Renal cortical epithelial cell (primary cell): ENCODE measurements at regions not wholly inside any gene's neighbourhood (a gene's known extent, or its start where the extent isn't known, plus 50 kb on each side); places are given as distances from the start of the nearest gene placed in this dataset.

Experiments used
- DNase-seq: peaks from one replicate; pipeline ENCODE4 v3.0.0-alpha.2; 2011; ENCODE audit warnings: low read depth

DNA sequence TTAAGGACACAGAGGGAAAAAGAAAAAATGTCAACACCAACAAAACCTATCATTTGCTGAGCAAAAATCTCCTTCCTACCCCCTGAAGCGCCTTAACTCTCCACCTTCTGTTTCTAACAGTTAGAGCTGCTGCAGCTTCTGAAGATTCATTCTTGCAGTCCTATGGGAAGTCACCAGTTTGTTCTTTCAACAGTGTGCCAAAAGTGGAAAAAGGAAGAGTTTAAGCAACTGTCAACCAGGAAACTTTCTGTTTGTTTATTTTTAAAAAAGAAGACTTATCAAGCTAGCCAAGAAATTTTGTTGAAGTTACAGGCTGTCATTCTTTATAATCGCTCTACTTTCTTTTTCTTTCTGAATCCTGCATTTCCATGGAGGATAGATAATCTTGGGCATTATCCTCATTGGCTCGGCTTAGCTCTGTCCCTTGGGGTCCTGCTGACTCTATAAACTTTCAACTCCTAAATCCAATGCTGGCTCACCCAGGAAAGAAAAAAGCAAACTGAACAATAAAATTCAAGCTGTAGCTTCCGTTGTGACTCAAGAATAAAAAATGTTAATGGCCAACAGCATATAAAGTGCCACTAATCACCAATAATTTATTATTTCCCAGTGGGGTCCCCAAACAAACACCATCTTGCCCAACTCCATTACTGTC, 172.8 kb upstream of the CITED2 start:
- peak; percentile 79 for DNase-seq

DNA sequence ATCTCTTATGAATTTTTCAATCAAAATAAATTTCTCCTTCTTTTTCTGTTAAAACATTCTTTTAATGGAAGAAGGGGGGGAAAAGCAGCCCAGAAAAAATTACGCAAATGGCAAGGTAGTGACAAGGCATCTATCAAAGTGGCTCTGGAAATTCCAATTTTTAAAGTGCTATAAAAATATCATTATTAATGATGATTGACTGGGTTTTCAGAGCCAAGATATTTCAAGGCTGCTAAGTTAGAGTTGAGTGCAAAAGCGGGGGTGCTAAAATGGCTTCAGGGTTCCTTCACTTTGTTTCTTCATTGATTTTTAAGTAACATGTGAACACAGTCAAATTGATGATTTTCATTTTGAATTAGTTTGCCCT, 171.6 kb upstream of the CITED2 start:
- no peak for DNase-seq

DNA sequence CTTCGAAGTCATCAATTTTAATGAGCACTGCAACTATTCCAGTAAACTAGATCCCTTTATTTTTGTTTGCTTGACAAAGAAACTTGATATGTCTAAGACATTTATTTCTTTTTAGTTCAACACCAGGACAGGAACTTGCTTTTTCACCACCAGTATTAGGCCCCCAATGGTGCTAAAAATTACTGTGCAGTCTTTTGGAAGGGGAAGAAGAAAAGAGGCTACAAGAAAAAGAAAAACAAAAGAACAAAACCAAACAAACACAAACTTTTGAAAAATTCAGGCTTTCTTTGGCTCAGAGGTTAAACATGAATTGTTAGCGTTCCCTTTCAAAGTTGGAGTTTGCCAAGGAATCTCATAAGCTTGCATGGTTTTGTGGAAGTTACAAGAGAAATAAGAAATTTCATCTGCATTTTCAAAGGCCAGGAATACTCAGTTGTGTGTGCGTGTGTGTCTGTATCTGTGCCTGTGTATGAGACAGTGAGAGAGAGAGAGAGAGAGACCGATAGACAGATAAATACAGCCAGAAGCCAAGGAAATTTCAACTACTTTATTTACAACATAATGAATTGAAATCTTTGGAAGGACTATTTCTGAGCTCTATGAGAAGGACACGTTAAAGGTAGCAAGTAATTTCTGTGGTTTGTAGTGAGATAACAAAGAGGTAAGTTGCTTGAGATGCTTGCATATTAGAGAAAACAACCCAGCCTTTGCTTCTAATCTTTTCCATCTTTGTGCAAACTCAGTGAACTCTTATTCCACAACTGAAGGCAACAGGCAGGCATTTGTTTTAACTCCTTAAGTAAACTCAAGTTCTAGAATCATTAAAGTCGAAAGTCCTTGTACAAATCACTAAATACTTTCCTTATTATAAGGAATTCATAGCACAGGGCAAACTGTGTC, 171.0 kb upstream of the CITED2 start:
- no peak for DNase-seq

DNA sequence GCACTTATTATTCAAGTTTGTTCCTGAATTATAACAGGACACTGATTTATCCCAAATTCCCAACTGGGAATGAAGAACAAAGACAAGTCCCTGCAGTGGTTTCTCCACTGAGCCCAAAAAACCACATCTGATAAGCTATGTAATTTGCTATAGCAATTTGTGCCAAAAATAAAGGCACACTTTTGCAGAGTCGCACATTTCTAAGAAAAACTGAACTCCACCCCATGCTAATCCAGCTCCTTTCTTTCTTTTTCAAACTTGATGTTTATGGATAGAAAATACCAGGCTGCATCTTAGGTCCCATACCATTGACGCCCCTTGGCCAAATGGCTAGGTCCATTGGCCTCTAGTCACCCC, 170.2 kb upstream of the CITED2 start:
- DNase-seq: no peak

DNA sequence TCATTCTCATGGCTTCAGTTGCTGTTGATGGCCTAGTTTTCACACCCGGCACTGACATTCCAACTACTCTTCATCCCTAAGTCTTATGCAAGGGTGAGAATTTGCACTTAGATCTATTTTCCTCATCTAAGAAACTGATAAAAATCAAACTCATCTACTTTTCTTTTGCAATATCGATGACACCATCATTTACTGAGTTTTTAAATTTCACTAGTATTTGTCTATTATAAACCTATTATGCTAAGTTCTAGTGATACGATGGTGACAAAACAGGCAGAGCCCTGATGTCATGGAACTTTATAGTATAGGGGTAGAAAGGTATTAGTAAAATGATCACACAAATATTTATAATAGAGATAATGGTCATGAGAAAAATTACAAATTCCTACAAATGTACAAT, 167.9 kb upstream of the CITED2 start:
- no peak for DNase-seq

DNA sequence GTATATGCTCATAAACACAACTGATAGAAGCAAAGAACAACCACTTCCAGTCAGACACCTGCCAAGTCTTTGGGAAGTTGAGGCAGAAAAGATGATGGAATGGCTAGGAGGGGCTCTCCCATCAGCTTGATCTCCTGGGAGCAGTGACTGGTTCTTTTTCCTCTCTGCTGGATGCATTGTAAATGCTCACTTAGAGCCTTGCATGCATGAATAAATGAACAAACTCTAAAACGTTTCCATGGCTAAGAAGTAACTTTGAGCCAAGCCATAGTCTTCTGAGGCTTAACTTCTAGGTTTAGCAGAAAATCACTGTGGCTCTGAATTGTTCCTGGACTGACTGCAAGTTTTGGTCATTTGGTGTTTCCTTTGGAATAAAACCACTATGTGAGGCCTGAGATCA, 166.4 kb upstream of the CITED2 start:
- no peak for DNase-seq

DNA sequence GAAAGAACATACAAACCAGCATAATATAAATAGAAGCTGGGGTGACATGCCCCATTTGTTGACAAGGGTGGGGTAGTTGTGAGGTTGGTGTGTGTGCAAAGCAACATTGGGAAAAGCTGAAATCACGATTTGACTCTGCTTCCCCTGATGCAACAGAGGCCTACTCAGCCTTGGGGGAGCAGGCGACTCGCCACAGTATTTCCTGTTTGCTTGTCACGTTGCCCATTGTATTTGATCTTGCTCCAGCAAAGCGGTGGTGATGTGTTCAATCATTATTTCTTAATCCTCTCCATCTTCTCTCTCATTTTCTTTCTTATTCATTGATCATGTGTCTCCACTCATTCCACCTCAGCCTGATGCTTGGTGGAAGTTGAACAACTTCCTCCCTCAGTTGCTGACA, 165.8 kb upstream of the CITED2 start:
- peak; percentile 82 for DNase-seq

DNA sequence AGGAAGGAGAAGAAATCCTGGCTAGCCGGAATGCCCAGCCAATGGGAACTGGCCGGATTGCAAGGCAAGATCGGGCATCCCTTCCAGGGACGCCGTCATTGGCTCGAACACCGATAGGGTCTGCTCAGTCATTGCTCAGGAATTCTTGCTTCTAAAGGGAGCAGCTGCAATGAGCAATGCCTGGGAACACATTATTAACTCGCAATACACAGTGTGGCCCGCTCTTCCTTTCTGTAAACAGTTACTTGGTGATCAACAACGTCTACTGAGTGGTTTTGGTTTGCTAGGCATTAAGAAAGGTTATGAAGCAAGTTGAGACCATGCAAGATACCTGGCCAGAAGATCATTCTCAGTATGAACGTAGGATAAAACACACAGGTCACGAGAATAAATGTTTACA, 165.4 kb upstream of the CITED2 start:
- DNase-seq: peak; percentile 98

DNA sequence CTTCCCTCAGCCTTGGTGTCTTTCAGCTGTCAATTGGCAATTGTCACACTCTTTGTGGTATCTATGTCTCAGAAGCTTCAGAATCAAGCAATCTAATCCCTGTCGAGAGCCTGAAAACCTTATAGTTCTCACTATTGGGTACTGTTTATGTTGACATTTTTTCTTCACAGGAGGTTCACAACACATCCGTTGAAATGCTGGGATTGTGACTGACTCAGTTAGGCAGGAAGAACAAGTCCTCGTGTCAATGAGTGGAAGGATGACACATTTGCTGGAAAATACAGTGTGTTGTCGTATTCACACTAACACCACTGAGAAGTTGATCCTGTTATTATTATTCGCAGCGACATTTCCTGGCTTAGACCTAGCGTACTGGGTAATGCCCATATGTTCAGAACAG, 163.9 kb upstream of the CITED2 start:
- no peak for DNase-seq

DNA sequence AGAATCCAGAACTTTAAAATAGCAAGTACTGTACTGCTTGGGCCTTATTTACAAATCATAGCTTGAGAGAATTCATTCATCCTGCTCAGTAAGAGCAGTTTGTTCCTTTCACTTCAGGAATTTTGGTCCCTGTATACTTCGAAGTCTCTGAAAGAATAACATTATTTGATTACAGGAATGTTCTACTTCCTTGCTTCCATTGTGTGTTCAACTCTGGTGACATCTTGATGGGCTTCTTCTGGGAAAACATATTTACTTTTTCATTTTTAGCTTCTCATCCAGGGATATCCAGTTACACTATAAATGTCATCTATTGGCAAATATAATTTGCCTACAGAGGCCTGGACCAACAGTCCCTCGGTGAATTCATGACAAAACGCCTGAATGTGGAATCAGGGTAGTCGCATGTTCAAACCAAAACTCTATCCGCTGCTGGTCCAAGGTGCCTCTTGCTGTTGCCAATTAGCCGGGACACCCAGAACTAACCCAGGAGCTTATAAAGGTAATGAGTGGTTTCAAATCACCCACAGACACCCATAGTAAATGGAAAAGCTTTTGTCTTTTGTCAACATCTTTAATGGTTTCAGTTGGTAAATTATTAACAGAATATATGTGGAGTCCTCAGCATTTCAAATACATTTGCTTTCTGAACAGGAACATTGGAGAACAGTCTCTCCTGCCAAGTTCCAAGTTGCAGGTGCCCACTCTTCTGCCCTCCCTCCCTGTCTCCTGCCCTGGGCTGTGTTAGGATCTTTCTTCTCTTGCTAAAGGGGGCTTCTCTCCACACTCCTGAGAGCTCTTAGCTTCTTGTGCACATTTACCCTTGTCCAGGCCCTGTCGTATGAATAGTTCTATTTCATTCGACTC, 162.5 kb upstream of the CITED2 start:
- peak; percentile 97 for DNase-seq

DNA sequence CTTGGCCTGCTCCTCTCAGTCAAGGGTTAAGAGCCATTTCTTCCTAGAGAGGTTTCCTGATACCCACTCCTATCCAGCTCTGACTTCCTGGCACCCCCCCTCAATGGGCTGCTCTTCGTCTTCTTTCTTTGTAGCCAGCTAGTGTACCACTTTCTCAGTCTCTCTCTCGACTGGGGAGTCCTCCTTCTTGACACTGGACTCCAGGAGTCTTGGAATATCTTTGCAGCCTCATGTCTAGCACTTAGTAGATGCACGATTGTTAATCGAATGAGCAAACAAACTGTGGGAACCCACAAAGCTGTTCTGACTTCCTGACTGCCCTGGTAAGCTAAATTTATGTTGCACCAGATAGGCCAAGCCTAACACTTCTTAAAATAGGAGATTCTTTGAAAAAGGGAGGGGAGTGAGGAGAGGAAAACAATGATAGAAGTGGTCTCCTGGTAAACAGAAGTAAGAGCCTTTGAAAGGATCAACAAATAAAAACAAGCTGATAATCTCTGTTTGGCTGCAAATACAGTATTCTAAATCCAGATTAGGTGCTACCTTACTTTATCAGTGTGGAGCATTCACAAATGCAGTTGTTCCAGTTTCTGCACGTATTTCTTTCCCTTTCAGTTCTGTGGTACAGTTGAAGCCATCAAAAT, 160.1 kb upstream of the CITED2 start:
- DNase-seq: no peak

DNA sequence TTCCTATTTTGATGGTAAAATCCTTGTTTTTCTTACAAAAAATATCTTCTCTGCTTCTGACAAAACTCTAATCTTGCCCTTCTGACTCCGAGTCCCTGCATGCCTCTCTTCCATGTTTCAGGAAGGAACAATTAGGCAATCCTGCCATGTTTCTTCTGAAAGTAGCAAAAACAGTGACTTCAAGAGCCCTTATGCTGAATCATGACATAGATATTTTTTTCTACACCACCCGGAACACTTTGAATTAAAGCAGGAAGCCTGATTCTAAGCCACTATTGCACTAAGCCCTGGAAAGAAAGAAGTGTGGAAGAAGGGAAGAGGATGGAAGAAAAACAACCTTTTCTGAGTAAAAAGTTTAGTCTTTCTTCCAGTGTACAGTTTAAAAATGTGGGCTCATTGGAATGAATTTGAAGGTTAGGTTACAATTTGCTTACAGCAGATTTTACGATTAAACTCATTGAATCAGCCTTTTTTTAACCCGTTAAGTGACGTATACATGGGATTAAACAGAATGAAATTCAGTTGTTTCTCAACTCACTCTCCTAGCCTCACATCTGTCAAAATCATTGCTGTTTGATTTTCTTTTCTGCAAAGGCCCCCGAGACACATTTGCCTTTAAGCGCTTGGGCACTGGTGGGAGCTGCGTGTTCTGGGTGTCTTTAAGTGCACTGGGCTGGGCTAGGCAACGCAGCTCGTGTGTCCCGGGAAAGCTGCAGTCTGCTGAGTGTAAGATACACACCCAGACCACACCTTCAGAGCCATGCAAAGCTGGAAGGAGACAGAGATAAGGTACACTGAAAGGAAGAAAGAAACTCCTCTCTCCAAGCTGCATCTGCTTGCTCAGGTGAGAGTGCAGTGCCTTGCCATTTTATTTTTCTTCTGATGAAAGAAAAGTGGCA, 159.4 kb upstream of the CITED2 start:
- peak; percentile 96 for DNase-seq

DNA sequence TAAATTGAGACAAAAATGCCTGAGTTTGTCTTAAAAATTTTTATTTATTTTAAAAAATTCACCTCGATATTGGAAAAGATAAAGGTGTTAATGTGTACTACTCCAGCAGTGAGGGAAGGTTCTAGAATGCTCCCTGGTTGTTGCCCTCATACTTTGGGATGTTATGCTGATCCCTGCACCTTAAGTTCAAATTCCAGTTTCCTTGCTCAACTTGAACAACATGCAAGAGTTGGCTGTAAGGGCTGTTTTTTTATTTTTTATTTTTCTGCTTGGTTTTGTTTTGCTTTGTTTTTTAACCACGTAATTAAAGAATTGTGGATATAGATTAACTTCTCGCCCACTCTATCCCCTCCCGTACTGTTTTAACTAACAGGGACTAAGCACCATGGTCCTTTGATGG, 158.7 kb upstream of the CITED2 start:
- peak; percentile 83 for DNase-seq

DNA sequence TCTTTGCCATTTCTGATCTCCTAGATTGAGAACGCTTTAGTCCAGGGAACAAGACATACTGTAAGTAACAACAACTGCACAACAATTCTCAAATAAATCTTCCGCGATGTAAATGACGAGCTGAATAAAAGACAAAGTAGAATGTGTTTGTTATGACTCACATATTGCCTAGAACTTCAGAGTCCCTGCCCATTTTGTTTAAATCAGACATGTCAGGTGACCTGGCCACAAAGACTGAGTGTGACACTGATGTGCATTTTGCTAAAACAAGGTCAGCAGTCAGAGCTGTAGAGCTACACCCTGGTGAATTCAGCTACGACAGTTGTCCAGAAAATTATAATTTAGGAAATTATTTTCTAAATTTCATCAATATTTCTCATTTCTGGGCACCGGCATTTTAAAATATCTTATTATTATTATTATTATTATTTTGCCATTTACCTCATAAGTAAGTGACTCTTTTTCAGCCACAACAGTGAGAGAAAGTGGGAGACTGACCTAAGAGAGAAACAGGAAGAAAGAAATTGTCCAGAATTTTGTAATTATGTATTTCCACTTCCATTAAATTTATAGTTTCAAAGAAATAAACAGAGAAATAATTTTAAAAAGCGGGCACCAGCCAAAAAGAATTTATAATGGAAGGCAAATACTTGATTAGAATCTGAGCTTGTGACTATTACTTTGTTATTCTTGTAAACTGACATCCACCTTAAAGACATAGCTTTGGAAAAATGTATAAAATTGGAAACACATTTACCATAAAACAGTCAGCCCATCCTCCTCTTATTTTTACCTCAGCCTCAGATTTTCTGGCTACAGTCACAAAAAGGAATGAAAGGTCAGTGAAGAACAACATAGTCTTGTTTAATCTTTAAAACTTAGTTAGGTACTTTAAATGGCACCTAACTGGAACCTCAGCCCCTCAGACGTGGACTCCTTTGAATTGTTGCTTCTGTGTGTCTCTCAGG, 157.0 kb upstream of the CITED2 start:
- DNase-seq: peak; percentile 61

DNA sequence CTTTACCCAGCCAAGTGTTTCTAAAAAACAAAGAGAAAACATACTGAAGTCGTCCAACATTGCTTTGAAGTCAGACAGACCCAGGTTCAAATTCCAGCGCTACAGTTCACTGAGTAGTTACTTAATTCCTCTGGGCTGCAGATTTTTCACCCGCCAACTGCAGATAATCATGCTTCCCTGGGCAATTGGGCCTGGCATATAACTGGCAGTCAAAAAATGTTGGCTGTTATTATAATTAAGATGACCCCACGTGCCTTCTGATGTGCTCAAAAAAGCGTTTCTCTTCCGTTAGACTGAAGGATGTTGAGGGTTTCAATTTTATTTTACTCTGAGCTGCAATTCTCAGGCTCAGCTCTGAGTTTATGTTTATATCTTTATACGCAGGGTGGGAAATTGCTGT, 156.1 kb upstream of the CITED2 start:
- DNase-seq: peak; percentile 85

DNA sequence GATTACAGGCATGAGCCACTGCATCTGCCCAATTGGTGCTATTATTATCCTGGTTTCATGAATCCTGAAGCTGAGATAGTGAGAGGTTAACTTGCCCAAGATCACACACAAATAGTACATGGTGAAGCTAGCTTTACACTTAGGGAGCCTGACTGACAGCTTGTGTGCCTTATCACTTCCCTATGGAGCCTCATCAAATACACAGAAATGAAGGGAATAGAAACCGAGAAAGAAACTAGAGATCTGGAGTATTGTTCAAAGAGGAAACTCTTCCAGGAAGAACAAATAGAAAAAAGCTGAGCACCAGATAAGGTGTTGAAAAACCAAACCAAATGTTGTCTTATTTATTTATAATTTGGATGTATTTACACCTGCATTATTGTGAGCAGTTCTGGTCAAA, 155.0 kb upstream of the CITED2 start:
- no peak for DNase-seq

DNA sequence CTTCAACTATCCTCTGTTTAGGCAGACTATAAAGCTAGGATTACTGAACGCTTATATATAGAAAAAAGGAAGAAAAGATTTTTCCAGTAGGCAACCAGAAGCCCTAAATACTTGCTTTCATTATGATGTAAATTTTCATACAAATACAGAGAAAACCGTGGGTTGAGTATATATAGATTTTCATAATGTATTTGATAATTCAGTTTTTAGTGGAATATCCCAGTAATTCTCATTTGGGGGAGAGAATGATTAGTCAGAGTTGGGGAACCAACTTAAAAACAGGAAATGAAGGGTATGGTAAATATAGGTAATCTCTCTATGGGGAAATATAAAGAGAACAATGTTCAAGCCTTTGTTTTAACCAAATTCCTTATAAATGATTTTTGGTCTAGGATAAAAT, 154.0 kb upstream of the CITED2 start:
- DNase-seq: no peak

DNA sequence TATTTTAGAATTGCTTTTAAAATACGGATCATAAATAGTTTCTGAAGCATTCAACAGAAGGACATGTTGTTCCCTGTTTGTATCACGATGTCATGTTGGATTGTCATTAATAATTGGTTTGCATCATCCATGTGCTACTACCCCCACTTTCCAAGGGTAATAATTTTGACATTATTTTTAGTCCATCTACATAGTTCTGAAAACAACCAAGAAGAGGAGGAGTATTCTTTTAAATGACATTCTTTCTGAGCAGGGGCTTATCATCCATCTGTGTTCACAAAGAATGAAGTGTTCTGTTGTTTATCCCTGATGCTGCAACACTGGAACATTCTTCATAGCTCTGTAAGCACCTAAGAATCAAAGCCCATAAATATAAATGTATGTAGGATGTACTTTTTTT, 151.0 kb upstream of the CITED2 start:
- no peak for DNase-seq

DNA sequence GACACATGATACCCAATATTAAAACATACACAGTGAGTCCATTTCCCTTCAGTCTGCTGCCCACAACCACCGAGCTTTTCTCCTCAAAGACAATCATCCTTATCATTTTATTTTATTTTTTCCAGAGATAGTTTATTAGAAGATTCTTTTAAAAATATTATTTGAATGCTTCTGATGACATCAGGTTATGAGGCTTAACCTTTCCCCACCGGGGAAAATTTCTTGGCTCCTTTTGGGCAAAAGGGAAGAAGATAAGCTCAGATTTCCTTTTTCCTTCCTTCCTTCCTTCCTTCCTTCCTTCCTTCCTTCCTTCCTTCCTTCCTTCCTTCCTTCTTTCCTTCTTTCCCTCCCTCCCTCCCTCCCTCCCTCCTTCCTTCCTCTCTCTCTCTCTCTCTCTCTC, 149.5 kb upstream of the CITED2 start:
- DNase-seq: no peak
